Loucy (cell line): ENCODE measurements at regions not wholly inside any gene's neighbourhood (a gene's known extent, or its start where the extent isn't known, plus 50 kb on each side); places are given as distances from the start of the nearest gene placed in this dataset.

ENCODE experiments used
- H2AFZ ChIP-seq: fragments of 200-600 bp; sonication (generic); 2 replicates; pipeline ENCODE4 v1.6.0; 2016; ENCODE audit warnings: antibody characterized with exemption, mild to moderate bottlenecking, low read length, moderate library complexity
- H3F3A ChIP-seq: fragments of 200-600 bp; 2 replicates; pipeline ENCODE4 v1.6.0; 2016; ENCODE audit warnings: antibody characterized with exemption, low read depth, mild to moderate bottlenecking
- H3K27me3 ChIP-seq: fragments of 200-600 bp; sonication (generic); 2 replicates; pipeline ENCODE4 v1.6.1; 2014; ENCODE audit warnings: low read length, mild to moderate bottlenecking; ENCODE audit not compliant: insufficient read depth, poor library complexity, severe bottlenecking
- H3K36me3 ChIP-seq: fragments of 200-600 bp; sonication (generic); 2 replicates; pipeline ENCODE4 v1.6.1; 2016; ENCODE audit warnings: low read length; ENCODE audit not compliant: insufficient read depth
- H3K4me1 ChIP-seq: fragments of 200-600 bp; sonication (generic); 2 replicates; pipeline ENCODE4 v1.5.1; 2014; ENCODE audit warnings: low read length, mild to moderate bottlenecking; ENCODE audit not compliant: insufficient read depth, poor library complexity, severe bottlenecking
- H3K4me2 ChIP-seq: fragments of 200-600 bp; sonication (generic); 2 replicates; pipeline ENCODE4 v1.6.0; 2014; ENCODE audit warnings: antibody characterized with exemption, low read length, low read depth, mild to moderate bottlenecking; ENCODE audit not compliant: poor library complexity, severe bottlenecking
- H3K4me3 ChIP-seq: fragments of 200-600 bp; sonication (generic); 2 replicates; pipeline ENCODE4 v1.5.1; 2014; ENCODE audit warnings: low read length, mild to moderate bottlenecking, mixed read lengths; ENCODE audit not compliant: poor library complexity, severe bottlenecking
- H3K79me2 ChIP-seq: fragments of 200-600 bp; sonication (generic); 2 replicates; pipeline ENCODE4 v1.6.1; 2014; ENCODE audit warnings: low read length; ENCODE audit not compliant: insufficient read depth
- H3K9ac ChIP-seq: fragments of 200-600 bp; sonication (generic); 2 replicates; pipeline ENCODE4 v1.6.0; 2014; ENCODE audit warnings: mild to moderate bottlenecking, low read depth, low read length, moderate library complexity; ENCODE audit not compliant: poor library complexity, severe bottlenecking
- H3K9me2 ChIP-seq: fragments of 200-600 bp; sonication (generic); replicated peaks from 2 replicates; pipeline ENCODE4 v1.6.1; 2016; ENCODE audit warnings: low read depth, low read length, mixed read lengths
- H3K9me3 ChIP-seq: fragments of 200-600 bp; sonication (generic); 2 replicates; pipeline ENCODE4 v1.6.1; 2014; ENCODE audit warnings: mild to moderate bottlenecking, antibody characterized with exemption, low read length, low read depth; ENCODE audit not compliant: insufficient read depth
- H4K20me1 ChIP-seq: fragments of 200-600 bp; sonication (generic); 2 replicates; pipeline ENCODE4 v1.6.0; 2014; ENCODE audit warnings: antibody characterized with exemption, low read length, mild to moderate bottlenecking; ENCODE audit not compliant: insufficient read depth, poor library complexity, severe bottlenecking
- EZH2phosphoT487 ChIP-seq: fragments of 200-600 bp; IDR thresholded peaks from 2 replicates; pipeline ENCODE4 v1.6.1; 2018; ENCODE audit warnings: antibody characterized with exemption, mild to moderate bottlenecking, moderate library complexity, borderline replicate concordance
- TF ChIP-seq, protein P1 (sequence below): fragments of 200-600 bp; sonication (generic); conservative IDR thresholded peaks from 2 replicates; pipeline ENCODE4 v1.5.1; 2014; ENCODE audit warnings: mild to moderate bottlenecking, antibody characterized with exemption, low read length

DNA sequence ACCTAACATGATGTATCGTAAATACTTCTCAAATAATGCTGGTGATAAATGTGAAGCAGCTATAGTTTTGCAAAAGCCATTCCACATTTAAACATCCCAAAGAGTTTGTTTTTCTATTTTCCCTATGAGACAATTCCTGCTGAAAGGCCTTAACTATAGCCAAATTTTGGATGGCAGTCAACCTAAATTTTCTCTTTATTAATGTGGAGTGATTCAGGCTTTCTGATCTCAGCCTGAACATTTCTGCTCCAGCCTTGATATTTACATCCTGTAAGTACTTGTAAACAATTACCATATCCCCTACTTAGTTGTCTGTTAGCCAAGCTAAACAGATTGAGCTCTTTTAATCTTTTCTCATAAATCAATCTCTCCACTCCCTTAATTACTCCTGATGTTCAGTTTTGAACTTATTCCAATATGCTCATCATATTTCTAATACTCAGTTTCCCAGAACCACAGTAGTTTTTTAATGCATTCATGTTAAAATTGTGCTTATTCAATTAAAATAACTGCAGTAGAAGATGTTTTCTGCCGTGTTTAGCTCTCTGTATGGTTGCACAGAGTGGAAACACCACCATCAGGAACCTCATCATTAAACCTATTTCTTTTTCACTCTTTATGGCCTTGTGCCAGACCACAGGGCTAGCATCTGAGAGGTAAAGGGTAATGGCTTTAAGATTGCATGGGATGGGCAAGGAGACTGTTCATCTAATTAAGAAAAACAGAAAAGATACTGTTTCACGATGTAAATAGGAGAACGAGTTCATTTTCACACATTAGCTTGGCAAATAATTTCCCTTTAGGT lies 1235.2 kb upstream of the SLC10A2 start:
- H3K9me2 ChIP-seq, result no peaks in the 10 kb centered on the region

DNA sequence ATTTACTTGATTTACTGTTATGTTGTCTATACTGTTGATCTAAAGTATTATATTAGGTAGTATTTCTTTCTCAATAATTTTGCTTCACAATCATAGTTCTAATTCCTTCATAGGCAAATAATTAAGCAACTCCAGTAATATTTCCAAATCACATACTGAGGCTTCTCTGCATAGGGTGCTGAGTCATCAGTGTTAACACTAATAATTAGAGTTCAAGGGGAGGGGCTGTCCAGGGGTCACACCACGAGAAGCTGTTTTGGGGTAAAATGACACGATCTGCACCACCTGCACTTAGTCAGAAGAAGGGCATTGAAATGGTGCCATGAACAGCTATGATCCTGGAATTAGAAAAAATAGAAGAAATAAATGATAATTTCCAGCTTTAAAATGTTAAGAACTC lies 1230.9 kb upstream of the SLC10A2 start:
- no peaks in the 10 kb centered on the region for H3K79me2 ChIP-seq
- H4K20me1 ChIP-seq, result no peaks in the 10 kb centered on the region
- no peaks in the 10 kb centered on the region for H3F3A ChIP-seq
- no peak overlapping the region for H3K9ac ChIP-seq
- H3K9me3 ChIP-seq, result no peaks in the 10 kb centered on the region
- no peaks in the 10 kb centered on the region for H3K27me3 ChIP-seq
- no peaks in the 10 kb centered on the region for H3K4me1 ChIP-seq
- H2AFZ ChIP-seq, result no peak overlapping the region
- TF ChIP-seq, protein P1, sequence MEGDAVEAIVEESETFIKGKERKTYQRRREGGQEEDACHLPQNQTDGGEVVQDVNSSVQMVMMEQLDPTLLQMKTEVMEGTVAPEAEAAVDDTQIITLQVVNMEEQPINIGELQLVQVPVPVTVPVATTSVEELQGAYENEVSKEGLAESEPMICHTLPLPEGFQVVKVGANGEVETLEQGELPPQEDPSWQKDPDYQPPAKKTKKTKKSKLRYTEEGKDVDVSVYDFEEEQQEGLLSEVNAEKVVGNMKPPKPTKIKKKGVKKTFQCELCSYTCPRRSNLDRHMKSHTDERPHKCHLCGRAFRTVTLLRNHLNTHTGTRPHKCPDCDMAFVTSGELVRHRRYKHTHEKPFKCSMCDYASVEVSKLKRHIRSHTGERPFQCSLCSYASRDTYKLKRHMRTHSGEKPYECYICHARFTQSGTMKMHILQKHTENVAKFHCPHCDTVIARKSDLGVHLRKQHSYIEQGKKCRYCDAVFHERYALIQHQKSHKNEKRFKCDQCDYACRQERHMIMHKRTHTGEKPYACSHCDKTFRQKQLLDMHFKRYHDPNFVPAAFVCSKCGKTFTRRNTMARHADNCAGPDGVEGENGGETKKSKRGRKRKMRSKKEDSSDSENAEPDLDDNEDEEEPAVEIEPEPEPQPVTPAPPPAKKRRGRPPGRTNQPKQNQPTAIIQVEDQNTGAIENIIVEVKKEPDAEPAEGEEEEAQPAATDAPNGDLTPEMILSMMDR, result no peak
- no peak for TF ChIP-seq EZH2phosphoT487
- H3K4me3 ChIP-seq, result no peak overlapping the region
- H3K4me2 ChIP-seq, result no peak overlapping the region
- no peaks in the 10 kb centered on the region for H3K36me3 ChIP-seq
- H3K9me2 ChIP-seq, result no peaks in the 10 kb centered on the region

More for the DNA sequence above, 1235.2 kb upstream of the SLC10A2 start:
- TF ChIP-seq EZH2phosphoT487, result no peak
- TF ChIP-seq, protein P1, result no peak
- Histone ChIP-seq H3K27me3 (no peaks in the 10 kb centered on the region), H3F3A (no peaks in the 10 kb centered on the region), H3K9me3 (no peaks in the 10 kb centered on the region), H3K9ac (no peak overlapping the region), H4K20me1 (no peaks in the 10 kb centered on the region), H3K4me2 (no peak overlapping the region), H3K36me3 (no peaks in the 10 kb centered on the region), H3K79me2 (no peaks in the 10 kb centered on the region), H3K4me3 (no peak overlapping the region), H2AFZ (no peak overlapping the region), H3K4me1 (no peaks in the 10 kb centered on the region)

DNA sequence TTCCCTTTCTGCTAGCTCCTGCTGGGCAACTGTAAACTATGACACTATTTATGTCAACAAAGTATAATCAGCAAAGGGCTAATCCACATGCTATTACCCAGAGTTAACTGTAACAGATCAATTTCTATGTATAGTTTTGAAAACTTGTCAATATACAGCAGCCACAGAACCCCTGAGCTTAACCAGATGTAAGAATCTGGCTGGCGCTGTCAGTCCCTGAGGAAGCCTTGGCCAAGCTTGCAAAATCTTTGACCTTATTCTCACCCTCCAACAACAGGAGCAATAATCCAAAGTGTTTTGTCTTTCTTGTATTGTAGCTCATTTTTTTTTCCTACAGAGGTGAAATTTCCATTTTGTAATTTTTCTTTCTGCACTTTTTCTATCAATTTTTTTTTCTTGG lies 1230.1 kb upstream of the SLC10A2 start:
- Histone ChIP-seq H3K4me1 (no peaks in the 10 kb centered on the region), H3K4me2 (no peak overlapping the region), H4K20me1 (no peaks in the 10 kb centered on the region), H3K9me3 (no peaks in the 10 kb centered on the region), H3K9ac (no peak overlapping the region), H3K9me2 (no peaks in the 10 kb centered on the region), H3K27me3 (no peaks in the 10 kb centered on the region), H2AFZ (no peak overlapping the region), H3K79me2 (no peaks in the 10 kb centered on the region), H3K36me3 (no peaks in the 10 kb centered on the region), H3K4me3 (no peak overlapping the region), H3F3A (no peaks in the 10 kb centered on the region)
- TF ChIP-seq, protein P1, result no peak
- no peak for TF ChIP-seq EZH2phosphoT487
